Tibial nerve (tissue), 3 donors: ENCODE measurements at regions not wholly inside any gene's neighbourhood (a gene's known extent, or its start where the extent isn't known, plus 50 kb on each side); places are given as distances from the start of the nearest gene placed in this dataset.

ENCODE experiments used
- CTCF ChIP-seq, 5 experiments: fragments of 200-600 bp in 3 of 5; fragments of 450-650 bp in 2 of 5; sonication (generic) in 3 of 5; IDR thresholded peaks; one replicate each; pipeline ENCODE4 v1.5.1; 2016 to 2019; ENCODE audit warnings: antibody characterized with exemption in 5 of 5, mild to moderate bottlenecking in 3 of 5, moderate library complexity in 2 of 5
- POLR2A ChIP-seq, 2 donors: fragments of 450-650 bp; IDR thresholded peaks; one replicate each; pipeline ENCODE4 v1.6.1; 2017; ENCODE audit warnings: antibody characterized with exemption in 2 of 2, mild to moderate bottlenecking in 2 of 2, moderate library complexity in 2 of 2

DNA sequence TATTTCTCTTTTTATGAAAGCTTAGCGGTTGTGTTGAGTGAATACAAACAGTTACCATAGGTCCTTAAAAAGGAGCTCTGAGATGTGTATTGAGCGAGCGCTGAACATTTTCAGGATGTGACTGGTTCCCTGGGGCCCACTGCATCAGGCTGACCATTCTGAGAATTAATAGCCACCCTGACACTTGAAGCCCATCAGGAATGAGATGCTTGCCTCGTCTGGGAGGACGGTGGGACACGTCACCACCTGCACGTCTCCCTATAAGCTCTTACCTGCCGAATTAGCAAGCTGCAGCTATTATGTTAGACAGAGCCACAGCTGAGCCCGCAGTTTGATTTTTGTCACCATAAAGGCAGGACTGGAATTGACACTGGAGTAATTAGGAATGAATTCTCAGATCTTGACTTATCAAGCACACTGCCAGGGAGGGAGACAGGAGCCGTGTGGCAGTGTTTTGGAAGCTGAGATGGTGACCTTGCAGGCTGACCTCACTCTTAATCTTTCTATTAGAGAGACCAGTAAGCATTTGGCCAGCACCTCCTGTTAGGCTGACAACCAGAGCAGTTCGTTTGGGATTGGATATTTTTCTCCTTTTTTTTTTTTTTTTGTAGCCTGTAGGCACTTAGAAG, 373.1 kb upstream of the WWC1 start:
- TF ChIP-seq CTCF (IDR thresholded peaks at IDR 0.05) (no peak), POLR2A (IDR thresholded peaks at IDR 0.05) (no peak)
